Activated CD8-positive, alpha-beta T cell treated with anti-CD3 and anti-CD28 coated beads for 36 hours (primary cell): ENCODE measurements at regions not wholly inside any gene's neighbourhood (a gene's known extent, or its start where the extent isn't known, plus 50 kb on each side); places are given as distances from the start of the nearest gene placed in this dataset.

Experiments
- ATAC-seq: fragments of 200-7000 bp; cut with Tn5 transposase; one replicate; pipeline ENCODE4 v1.10.0; 2021; ENCODE audit warnings: mild to moderate bottlenecking, moderate library complexity
- CTCF ChIA-PET: fragments of 350-600 bp; sonication (Branson Sonifier 250); formaldehyde crosslinking; loops from one replicate; lab custom pipeline; 2021; ENCODE audit warnings: antibody characterized with exemption; lab: Charles Lee
- POLR2A ChIA-PET: fragments of 350-600 bp; sonication (Branson Sonifier 250); formaldehyde crosslinking; loops from one replicate; lab custom pipeline; 2021; ENCODE audit warnings: antibody characterized with exemption; lab: Charles Lee
- DNase-seq: peaks from one replicate; pipeline ENCODE4 v3.0.0-alpha.2; 2020
- H3K27ac Mint-ChIP-seq: one replicate; pipeline ENCODE4 v1.8.0; 2021; ENCODE audit warnings: mild to moderate bottlenecking, mixed read lengths
- H3K27me3 Mint-ChIP-seq: one replicate; pipeline ENCODE4 v1.8.0; 2021; ENCODE audit warnings: mixed read lengths
- H3K36me3 Mint-ChIP-seq: one replicate; pipeline ENCODE4 v1.8.0; 2021; ENCODE audit warnings: low read depth, mixed read lengths
- H3K4me1 Mint-ChIP-seq: one replicate; pipeline ENCODE4 v1.8.0; 2021; ENCODE audit warnings: low read depth, mixed read lengths
- H3K4me3 Mint-ChIP-seq: one replicate; pipeline ENCODE4 v1.8.0; 2021; ENCODE audit warnings: mild to moderate bottlenecking, moderate library complexity, mixed read lengths
- H3K9me3 Mint-ChIP-seq: one replicate; pipeline ENCODE4 v1.8.0; 2021; ENCODE audit warnings: mixed read lengths
- CTCF ChIP-seq: fragments of 200-600 bp; IDR thresholded peaks from one replicate; pipeline ENCODE4 v1.8.0; 2022; ENCODE audit warnings: antibody characterized with exemption, mild to moderate bottlenecking
- intact Hi-C: fragments of 100-400 bp; cut with micrococcal nuclease; formaldehyde crosslinking; loops from one replicate; pipeline ENCODE4 v1.10.0; 2022

DNA sequence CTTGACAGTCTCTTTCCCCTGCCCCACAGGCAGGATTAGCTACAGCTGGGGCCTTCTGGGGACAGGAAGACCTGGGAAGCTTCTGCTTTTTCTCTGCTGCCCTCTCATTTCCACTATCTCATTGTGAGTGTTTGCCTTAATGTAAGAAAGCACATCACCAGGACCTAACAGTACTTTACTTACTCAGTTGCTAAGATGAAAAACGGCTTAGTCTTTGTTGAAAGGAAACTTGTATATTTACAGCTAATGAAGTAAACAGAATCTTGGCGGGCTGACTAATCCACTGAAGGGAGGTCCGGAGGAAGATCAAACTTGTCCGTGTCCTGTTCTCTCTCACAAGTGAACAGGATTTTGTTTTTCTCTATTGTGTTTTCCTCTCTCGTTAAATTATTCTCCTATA is 128.6 kb downstream of the SOD2 start:
- Mint-ChIP-seq H3K36me3 (no peaks in the 10 kb centered on the region), H3K27ac (no peak overlapping the region), H3K9me3 (peaks cover 5% of the 10 kb centered on the region), H3K4me1 (no peaks in the 10 kb centered on the region), H3K4me3 (no peak overlapping the region), H3K27me3 (peaks cover 5% of the 10 kb centered on the region)
- ATAC-seq, result no peak
- ChIA-PET CTCF (no interaction called here), POLR2A (no interaction called here)
- no peak for DNase-seq
- TF ChIP-seq CTCF, result no peak
- intact Hi-C loops, result no loop called here

GRCh38 chr6:159557031-159557430 is 136.0 kb downstream of the SOD2 start:
- Mint-ChIP-seq H3K36me3 (no peaks in the 10 kb centered on the region), H3K4me3 (no peak overlapping the region), H3K4me1 (no peaks in the 10 kb centered on the region), H3K27ac (no peak overlapping the region), H3K9me3 (no peaks in the 10 kb centered on the region), H3K27me3 (peaks cover 14% of the 10 kb centered on the region)
- CTCF ChIA-PET, result interaction anchor here (1.7 kb wide), 1 partner anchor 305 kb away, joined by 4 read pairs; no protein-coding TSS in a partner anchor
- ATAC-seq (no peak), DNase-seq (no peak)
- intact Hi-C loops, result no loop called here
- POLR2A ChIA-PET, result no interaction called here
- no peak for TF ChIP-seq CTCF

DNA sequence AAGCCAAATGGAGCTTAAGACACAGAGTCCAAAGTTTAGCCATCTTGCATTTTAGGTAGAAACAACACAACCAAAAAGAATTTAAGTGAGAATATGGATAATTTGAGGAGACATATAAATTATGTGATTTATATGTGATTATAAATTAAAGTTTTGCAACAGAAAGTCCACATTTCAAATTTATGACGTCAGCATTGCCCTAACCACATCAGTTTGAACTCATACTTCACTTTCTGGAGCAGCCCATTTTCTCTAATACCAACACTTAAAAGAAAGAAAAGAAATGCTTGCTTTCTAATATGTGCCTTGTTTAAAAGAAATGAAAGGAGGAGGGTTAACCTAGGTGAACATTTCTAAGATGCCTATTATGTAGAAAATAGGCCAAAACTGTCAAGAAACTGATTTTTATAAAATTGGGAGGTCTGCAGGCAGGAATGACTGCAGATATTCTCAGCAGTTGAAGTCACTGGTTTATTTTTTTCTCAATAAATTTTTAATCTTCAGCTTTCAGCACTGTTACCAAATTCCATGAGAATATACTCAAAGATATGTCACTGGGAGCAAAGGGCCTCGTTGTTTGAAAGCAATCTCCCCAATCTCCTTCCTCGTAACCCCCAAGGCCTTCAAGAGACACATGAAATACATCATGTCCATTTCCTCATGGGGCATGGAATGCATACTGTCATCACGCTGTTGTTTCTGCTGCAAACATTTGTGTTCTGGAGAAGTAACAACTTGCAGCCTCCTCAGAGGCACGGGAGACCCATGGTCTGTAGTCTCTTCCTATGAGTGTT is 137.8 kb downstream of the SOD2 start:
- Mint-ChIP-seq H3K4me3 (no peak overlapping the region), H3K36me3 (no peaks in the 10 kb centered on the region), H3K4me1 (no peaks in the 10 kb centered on the region), H3K27ac (no peak overlapping the region), H3K27me3 (peaks cover 12% of the 10 kb centered on the region), H3K9me3 (no peaks in the 10 kb centered on the region)
- intact Hi-C loops, result no loop called here
- CTCF ChIA-PET, result interaction anchor here (1.6 to 2.1 kb wide), 2 partner anchors 16 to 31 kb away, joined by 3 to 7 read pairs; no protein-coding TSS in a partner anchor
- no peak for ATAC-seq
- POLR2A ChIA-PET, result no interaction called here
- no peak for TF ChIP-seq CTCF
- DNase-seq, result no peak

DNA sequence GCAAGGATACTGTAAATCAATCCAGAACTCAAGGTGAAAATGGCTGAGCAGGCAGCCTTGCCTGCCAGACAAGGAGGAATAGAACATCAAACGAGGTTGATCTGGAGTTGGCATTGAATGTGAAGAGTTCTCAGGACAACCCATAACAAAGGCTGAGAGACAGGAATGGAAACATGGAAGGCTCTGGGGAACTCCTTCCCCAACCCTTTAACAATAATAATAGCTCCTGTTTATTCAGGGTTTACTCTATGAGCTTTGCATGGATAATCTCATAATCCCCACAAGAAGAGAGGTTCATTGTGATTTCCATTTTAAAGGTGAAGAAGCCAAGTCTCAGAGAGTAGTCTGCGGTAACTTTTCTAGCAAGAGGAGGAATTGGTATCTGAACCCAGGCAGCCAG is 151.7 kb downstream of the SOD2 start:
- CTCF ChIA-PET, result no interaction called here
- no peaks in the 10 kb centered on the region for H3K36me3 Mint-ChIP-seq
- intact Hi-C loops, result no loop called here
- H3K4me3 Mint-ChIP-seq, result no peak overlapping the region
- TF ChIP-seq CTCF, result no peak
- H3K4me1 Mint-ChIP-seq, result no peaks in the 10 kb centered on the region
- no peaks in the 10 kb centered on the region for H3K9me3 Mint-ChIP-seq
- POLR2A ChIA-PET, result no interaction called here
- peaks cover 1% of the 10 kb centered on the region for H3K27me3 Mint-ChIP-seq
- H3K27ac Mint-ChIP-seq, result no peak overlapping the region
- no peak for DNase-seq
- ATAC-seq, result no peak

DNA sequence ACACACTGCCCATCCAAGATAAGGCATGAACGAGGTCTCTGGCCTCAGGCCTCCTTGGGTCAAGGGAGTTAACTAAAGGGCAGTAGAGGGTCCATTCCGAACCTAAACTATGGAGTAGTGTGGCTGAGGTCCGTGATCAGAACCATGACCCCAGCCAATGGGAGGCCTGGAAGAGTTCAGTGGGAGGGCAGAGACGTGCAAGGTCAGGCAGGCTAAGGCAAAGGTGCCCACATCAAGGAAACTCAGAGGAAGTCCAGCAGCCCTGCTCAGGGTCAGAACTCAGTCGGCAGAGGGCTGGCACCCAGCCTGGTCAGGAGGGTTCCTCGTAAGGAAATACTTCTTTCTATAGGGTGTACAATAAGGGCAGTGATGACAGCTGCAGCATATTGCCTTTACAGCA is 152.2 kb downstream of the SOD2 start:
- Mint-ChIP-seq H3K9me3 (no peaks in the 10 kb centered on the region), H3K27me3 (peaks cover 2% of the 10 kb centered on the region), H3K27ac (no peak overlapping the region), H3K4me3 (no peak overlapping the region), H3K4me1 (no peaks in the 10 kb centered on the region), H3K36me3 (no peaks in the 10 kb centered on the region)
- ChIA-PET CTCF (interaction anchor here (2.1 kb wide), 1 partner anchor 14 kb away, joined by 7 read pairs; no protein-coding TSS in a partner anchor), POLR2A (no interaction called here)
- no peak for ATAC-seq
- DNase-seq, result no peak
- intact Hi-C loops, result no loop called here
- TF ChIP-seq CTCF, result no peak
